ENCODE measurements at regions not wholly inside any gene's neighbourhood (a gene's known extent, or its start where the extent isn't known, plus 50 kb on each side); places are given as distances from the start of the nearest gene placed in this dataset.
"Not testable (repeated sequence)": the region's sequence is repeated elsewhere in the genome, so short reads cannot be mapped to it uniquely, and the experiment has no call there.

- no peaks in the 10 kb centered on the region for H3K36me3 ChIP-seq (ENCODE audit: control insufficient read depth, insufficient read depth, low read length)
- no peak for TF ChIP-seq CTCF (IDR thresholded peaks at IDR 0.05; ENCODE audit: insufficient read depth, low read depth, low read length)
- POLR2A ChIA-PET = no interaction called here
Observed at GRCh38 chr3:106355873-106356272, 487.1 kb upstream of the CBLB start.

GRCh38 chr3:106359692-106360091, 490.9 kb upstream of the CBLB start:
- ChIA-PET CTCF (no interaction called here), POLR2A (no interaction called here)

More at GRCh38 chr3:106355873-106356272, 487.1 kb upstream of the CBLB start:
- Histone ChIP-seq H3K4me3 (ENCODE audit: low read depth, low read length) (no peak overlapping the region), H3K27me3 (ENCODE audit: control insufficient read depth, insufficient read depth, low read length) (no peaks in the 10 kb centered on the region)
- DNase-seq (ENCODE audit: low read depth) = no peak
- CTCF ChIA-PET = no interaction called here

GRCh38 chr3:106360901-106361300, 492.1 kb upstream of the CBLB start:
- CTCF ChIA-PET; H3K27me3 ChIP-seq (ENCODE audit: control insufficient read depth, insufficient read depth, low read length); DNase-seq (ENCODE audit: low read depth); POLR2A ChIA-PET; H3K36me3 ChIP-seq (ENCODE audit: control insufficient read depth, insufficient read depth, low read length); H3K4me3 ChIP-seq (ENCODE audit: low read depth, low read length): not testable (repeated sequence)

More at GRCh38 chr3:106359692-106360091, 490.9 kb upstream of the CBLB start:
- no peak for TF ChIP-seq CTCF (IDR thresholded peaks at IDR 0.05; ENCODE audit: insufficient read depth, low read depth, low read length)
- Histone ChIP-seq H3K36me3 (ENCODE audit: control insufficient read depth, insufficient read depth, low read length) (no peaks in the 10 kb centered on the region), H3K27me3 (ENCODE audit: control insufficient read depth, insufficient read depth, low read length) (no peaks in the 10 kb centered on the region), H3K4me3 (ENCODE audit: low read depth, low read length) (no peak overlapping the region)
- DNase-seq (ENCODE audit: low read depth) = no peak

GRCh38 chr3:106364477-106364876, 495.7 kb upstream of the CBLB start:
- no peak for DNase-seq (ENCODE audit: low read depth)
- Histone ChIP-seq H3K36me3 (ENCODE audit: control insufficient read depth, insufficient read depth, low read length) (no peaks in the 10 kb centered on the region), H3K4me3 (ENCODE audit: low read depth, low read length) (no peak overlapping the region), H3K27me3 (ENCODE audit: control insufficient read depth, insufficient read depth, low read length) (no peaks in the 10 kb centered on the region)
- POLR2A ChIA-PET = no interaction called here
- CTCF ChIA-PET = no interaction called here
- TF ChIP-seq CTCF (IDR thresholded peaks at IDR 0.05; ENCODE audit: insufficient read depth, low read depth, low read length) = no peak

- no peak overlapping the region for H3K4me3 ChIP-seq (ENCODE audit: low read depth, low read length)
- CTCF ChIA-PET = no interaction called here
- H3K27me3 ChIP-seq (ENCODE audit: control insufficient read depth, insufficient read depth, low read length) = no peaks in the 10 kb centered on the region
- no peak for TF ChIP-seq CTCF (IDR thresholded peaks at IDR 0.05; ENCODE audit: insufficient read depth, low read depth, low read length)
- H3K36me3 ChIP-seq (ENCODE audit: control insufficient read depth, insufficient read depth, low read length) = no peaks in the 10 kb centered on the region
- DNase-seq (ENCODE audit: low read depth) = no peak
- POLR2A ChIA-PET = no interaction called here
Observed at GRCh38 chr3:106365061-106365691, 496.4 kb upstream of the CBLB start.

GRCh38 chr3:106366352-106366751, 497.5 kb upstream of the CBLB start:
- no peak for TF ChIP-seq CTCF (IDR thresholded peaks at IDR 0.05; ENCODE audit: insufficient read depth, low read depth, low read length)
- DNase-seq (ENCODE audit: low read depth) = no peak
- CTCF ChIA-PET = interaction anchor here (1.1 to 1.2 kb wide), 2 partner anchors 11 to 91 kb away, joined by 3 read pairs; no protein-coding TSS in a partner anchor
- H3K36me3 ChIP-seq (ENCODE audit: control insufficient read depth, insufficient read depth, low read length) = no peaks in the 10 kb centered on the region
- no peak overlapping the region for H3K4me3 ChIP-seq (ENCODE audit: low read depth, low read length)
- no peaks in the 10 kb centered on the region for H3K27me3 ChIP-seq (ENCODE audit: control insufficient read depth, insufficient read depth, low read length)
- POLR2A ChIA-PET = no interaction called here
